Caco-2 (cell line): ENCODE measurements at regions not wholly inside any gene's neighbourhood (a gene's known extent, or its start where the extent isn't known, plus 50 kb on each side); places are given as distances from the start of the nearest gene placed in this dataset.

Experiments
- BruUV-seq: library from RNA; stranded (reverse); fragments of 400-500 nt; replicated peaks from 2 replicates; lab custom pipeline; 2021; lab: Mats Ljungman, UMichigan
- CTCF ChIA-PET: fragments of 300-600 bp; sonication (Branson Sonifier 250); formaldehyde crosslinking; loops from one replicate; lab custom pipeline; 2022; ENCODE audit warnings: antibody characterized with exemption; lab: Charles Lee
- POLR2A ChIA-PET: fragments of 300-600 bp; sonication (Branson Sonifier 250); formaldehyde crosslinking; loops from one replicate; lab custom pipeline; 2022; ENCODE audit warnings: antibody characterized with exemption; lab: Charles Lee
- DNase-seq, 2 experiments: peaks; one replicate each; pipeline versions ENCODE4 v3.0.0 to v3.0.0-alpha.2; 2020 to 2022
- H3K27me3 ChIP-seq: replicated peaks from 2 replicates; pipeline ENCODE4 v1.6.0; 2011; ENCODE audit warnings: low read length; ENCODE audit not compliant: control insufficient read depth, insufficient read depth
- H3K36me3 ChIP-seq: 2 replicates; pipeline ENCODE4 v1.5.1; 2011; ENCODE audit warnings: low read length; ENCODE audit not compliant: control insufficient read depth, insufficient read depth
- H3K4me1 ChIP-seq: fragments of 250-450 bp; sonication (Bioruptor Pico); 2 replicates; pipeline ENCODE4 v1.5.1; 2020; ENCODE audit warnings: mild to moderate bottlenecking
- H3K4me3 ChIP-seq: 2 replicates; pipeline ENCODE4 v1.5.1; 2011; ENCODE audit warnings: low read depth, mild to moderate bottlenecking, control low read depth, low read length
- H3K9me3 ChIP-seq: fragments of 250-450 bp; sonication (Bioruptor Pico); 2 replicates; pipeline ENCODE4 v1.5.1; 2020; ENCODE audit warnings: mild to moderate bottlenecking, moderate library complexity
- H3K27ac Mint-ChIP-seq: one replicate; pipeline ENCODE4 v1.8.0; 2022; ENCODE audit warnings: mixed read lengths; ENCODE audit not compliant: unreplicated experiment
- H3K27me3 Mint-ChIP-seq: one replicate; pipeline ENCODE4 v1.8.0; 2022; ENCODE audit warnings: mixed read lengths; ENCODE audit not compliant: insufficient read depth, unreplicated experiment
- H3K36me3 Mint-ChIP-seq: one replicate; pipeline ENCODE4 v1.8.0; 2022; ENCODE audit warnings: mild to moderate bottlenecking, mixed read lengths; ENCODE audit not compliant: insufficient read depth, unreplicated experiment
- H3K4me1 Mint-ChIP-seq: one replicate; pipeline ENCODE4 v1.8.0; 2022; ENCODE audit warnings: low read depth, mixed read lengths; ENCODE audit not compliant: unreplicated experiment
- H3K4me3 Mint-ChIP-seq: one replicate; pipeline ENCODE4 v1.8.0; 2022; ENCODE audit warnings: mild to moderate bottlenecking, moderate library complexity, mixed read lengths; ENCODE audit not compliant: unreplicated experiment
- H3K9me3 Mint-ChIP-seq: one replicate; pipeline ENCODE4 v1.8.0; 2022; ENCODE audit warnings: mixed read lengths; ENCODE audit not compliant: unreplicated experiment
- CTCF ChIP-seq, 2 experiments: fragments of 200-600 bp in 1 of 2; IDR thresholded peaks; 1 replicate in 1 of 2; 2 replicates in 1 of 2; pipeline versions ENCODE4 v1.5.1 to v1.8.0; 2011 to 2022; ENCODE audit warnings: antibody characterized with exemption in 1 of 2, control low read depth in 1 of 2, inconsistent platforms in 1 of 2, low read depth in 1 of 2, low read length in 1 of 2, mild to moderate bottlenecking in 1 of 2, moderate library complexity in 1 of 2; ENCODE audit not compliant: insufficient read depth in 1 of 2, severe bottlenecking in 1 of 2, unreplicated experiment in 1 of 2
- intact Hi-C: fragments of 100-400 bp; cut with micrococcal nuclease; formaldehyde crosslinking; loops from one replicate; pipeline ENCODE4 v1.10.0; 2022; ENCODE audit not compliant: unreplicated experiment

DNA sequence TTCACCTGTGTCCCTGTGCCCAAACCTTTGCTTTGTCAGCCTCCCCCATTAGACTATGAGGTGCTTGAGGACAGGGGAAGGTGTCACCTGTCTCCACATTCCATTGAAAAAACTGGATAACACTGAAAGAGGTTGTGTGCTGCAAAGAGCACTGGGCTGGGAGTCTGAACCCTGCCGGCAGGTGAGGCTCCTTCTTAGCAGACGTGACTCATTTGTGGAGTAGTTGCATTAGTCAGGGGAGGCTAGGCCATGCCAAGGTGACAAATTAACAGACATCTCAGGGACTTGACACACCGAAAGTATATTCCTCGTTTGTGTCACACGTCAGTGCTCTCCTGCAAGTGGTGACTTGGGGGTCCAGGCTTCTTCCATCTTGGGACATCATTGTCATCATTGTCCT is 95.9 kb upstream of the STX18 start:
- Mint-ChIP-seq H3K4me3 (no peak overlapping the region), H3K27me3 (no peaks in the 10 kb centered on the region), H3K27ac (no peak overlapping the region), H3K4me1 (peaks cover 18% of the 10 kb centered on the region), H3K9me3 (peaks cover 9% of the 10 kb centered on the region), H3K36me3 (peaks cover 6% of the 10 kb centered on the region)
- ChIA-PET POLR2A (no interaction called here), CTCF (no interaction called here)
- Histone ChIP-seq H3K4me3 (no peak overlapping the region), H3K4me1 (peaks cover 23% of the 10 kb centered on the region), H3K36me3 (no peaks in the 10 kb centered on the region), H3K27me3 (no peaks in the 10 kb centered on the region), H3K9me3 (no peaks in the 10 kb centered on the region)
- TF ChIP-seq CTCF (IDR thresholded peaks at IDR 0.05; ENCODE audit: insufficient read depth in 1 of 2, low read depth in 1 of 2, low read length in 1 of 2, severe bottlenecking in 1 of 2, unreplicated experiment in 1 of 2) = no peak
- DNase-seq = no peak
- no TSS peak for BruUV-seq
- intact Hi-C loops = no loop called here

DNA sequence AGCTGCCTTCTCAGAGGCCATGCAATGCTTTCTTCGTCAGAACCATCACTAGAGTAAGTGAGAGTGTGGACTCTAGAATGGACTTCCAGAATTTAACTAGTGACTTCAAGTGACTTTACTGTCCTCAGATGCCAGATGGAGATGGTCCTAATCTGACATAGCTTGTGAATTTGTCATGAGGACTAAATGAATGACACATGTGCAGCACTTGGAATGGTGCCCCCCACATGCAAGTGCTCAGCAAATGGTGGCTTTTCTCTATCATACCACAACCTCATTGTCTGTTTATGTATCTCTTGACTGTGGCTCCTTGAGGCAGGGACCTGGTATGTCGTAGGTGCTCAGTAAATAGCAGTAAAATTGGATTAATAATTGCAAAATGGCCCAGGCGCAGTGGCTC is 91.6 kb upstream of the STX18 start:
- no peaks in the 10 kb centered on the region for H3K27me3 Mint-ChIP-seq

GRCh38 chr4:4631150-4631549 is 89.3 kb upstream of the STX18 start:
- POLR2A ChIA-PET = no interaction called here
- H3K27me3 ChIP-seq = no peaks in the 10 kb centered on the region
- no peaks in the 10 kb centered on the region for H3K4me1 ChIP-seq
- Mint-ChIP-seq H3K27me3 (no peaks in the 10 kb centered on the region), H3K4me3 (no peak overlapping the region), H3K4me1 (peaks cover 2% of the 10 kb centered on the region), H3K36me3 (no peaks in the 10 kb centered on the region), H3K9me3 (no peaks in the 10 kb centered on the region), H3K27ac (no peak overlapping the region)
- no TSS peak for BruUV-seq
- no peaks in the 10 kb centered on the region for H3K36me3 ChIP-seq
- H3K9me3 ChIP-seq = 0 out of 2 replicates have a peak, but pooled peaks cover 2% of the 10 kb centered on the region
- no peak for TF ChIP-seq CTCF (IDR thresholded peaks at IDR 0.05; ENCODE audit: insufficient read depth in 1 of 2, low read depth in 1 of 2, low read length in 1 of 2, severe bottlenecking in 1 of 2, unreplicated experiment in 1 of 2)
- CTCF ChIA-PET = no interaction called here
- no peak overlapping the region for H3K4me3 ChIP-seq
- no peak for DNase-seq
- intact Hi-C loops = no loop called here

More for the DNA sequence above, 91.6 kb upstream of the STX18 start:
- Mint-ChIP-seq H3K9me3 (no peaks in the 10 kb centered on the region), H3K27ac (no peak overlapping the region), H3K4me3 (no peak overlapping the region), H3K4me1 (peaks cover 6% of the 10 kb centered on the region), H3K36me3 (no peaks in the 10 kb centered on the region)
- H3K4me3 ChIP-seq = no peak overlapping the region
- H3K27me3 ChIP-seq = no peaks in the 10 kb centered on the region
- no peaks in the 10 kb centered on the region for H3K36me3 ChIP-seq
- intact Hi-C loops = no loop called here
- no peak for TF ChIP-seq CTCF (IDR thresholded peaks at IDR 0.05; ENCODE audit: insufficient read depth in 1 of 2, low read depth in 1 of 2, low read length in 1 of 2, severe bottlenecking in 1 of 2, unreplicated experiment in 1 of 2)
- ChIA-PET POLR2A (no interaction called here), CTCF (no interaction called here)
- no TSS peak for BruUV-seq
- 0 out of 2 replicates have a peak, but pooled peaks cover 2% of the 10 kb centered on the region for H3K9me3 ChIP-seq
- H3K4me1 ChIP-seq = no peaks in the 10 kb centered on the region
- no peak for DNase-seq
